ENCODE measurements at regions not wholly inside any gene's neighbourhood (a gene's known extent, or its start where the extent isn't known, plus 50 kb on each side); places are given as distances from the start of the nearest gene placed in this dataset.

- POLR2A ChIA-PET, result no interaction called here
- H3K4me3 Mint-ChIP-seq, result no peak overlapping the region
- peaks cover 0 to 11% of the 10 kb centered on the region in 2 experiments for H3K9me3 ChIP-seq (ENCODE audit: control insufficient read depth in 1 of 2, insufficient read depth in 1 of 2, low read length in 2 of 2)
Observed at GRCh38 chr2:16018277-16019059, 78.1 kb downstream of the MYCN start.

GRCh38 chr2:16016282-16016681 is 75.9 kb downstream of the MYCN start:
- H3K27ac Mint-ChIP-seq, result no peak overlapping the region
- H3K4me1 Mint-ChIP-seq (ENCODE audit: low read depth), result peaks cover 16% of the 10 kb centered on the region
- H3K27me3 ChIP-seq (ENCODE audit: control insufficient read depth in 1 of 2, insufficient read depth in 2 of 2, low read length in 2 of 2), result peaks cover 17 to 20% of the 10 kb centered on the region in 2 experiments
- no peaks in the 10 kb centered on the region for H3K36me3 Mint-ChIP-seq (ENCODE audit: low read depth)
- DNase-seq (no peak), ATAC-seq (ENCODE audit: poor library complexity) (no peak)
- POLR2A ChIA-PET, result interaction anchor here (1.0 kb wide), 1 partner anchor 74 kb away, joined by 4 read pairs; no protein-coding TSS in a partner anchor
- H3K27me3 Mint-ChIP-seq, result peaks cover 32% of the 10 kb centered on the region
- no peak overlapping the region for H3K4me3 ChIP-seq (ENCODE audit: low read length)
- no peaks in the 10 kb centered on the region for H3K9me3 Mint-ChIP-seq
- peaks cover 0 to 11% of the 10 kb centered on the region in 2 experiments for H3K9me3 ChIP-seq (ENCODE audit: control insufficient read depth in 1 of 2, insufficient read depth in 1 of 2, low read length in 2 of 2)
- no peak overlapping the region for H3K4me3 Mint-ChIP-seq
- no peak overlapping the region for H3K27ac ChIP-seq (ENCODE audit: low read depth in 1 of 2, low read length in 2 of 2)
- intact Hi-C loops (cut with DNase I, micrococcal nuclease), result no loop called here
- CTCF ChIA-PET, result no interaction called here
- no peaks in the 10 kb centered on the region for H3K36me3 ChIP-seq (ENCODE audit: insufficient read depth, low read length)
- no peaks in the 10 kb centered on the region for H3K4me1 ChIP-seq (ENCODE audit: insufficient read depth, low read length)
- TF ChIP-seq CTCF (IDR thresholded peaks at IDR 0.05), result no peak

More at GRCh38 chr2:16018277-16019059, 78.1 kb downstream of the MYCN start:
- no peak for ATAC-seq (ENCODE audit: poor library complexity)
- Mint-ChIP-seq H3K4me1 (ENCODE audit: low read depth) (peaks cover 13% of the 10 kb centered on the region), H3K27ac (no peak overlapping the region), H3K27me3 (peaks cover 24% of the 10 kb centered on the region), H3K36me3 (ENCODE audit: low read depth) (no peaks in the 10 kb centered on the region), H3K9me3 (no peaks in the 10 kb centered on the region)
- H3K27ac ChIP-seq (ENCODE audit: low read depth in 1 of 2, low read length in 2 of 2), result no peak overlapping the region
- TF ChIP-seq CTCF (IDR thresholded peaks at IDR 0.05), result no peak
- CTCF ChIA-PET, result no interaction called here
- DNase-seq, result no peak
- intact Hi-C loops (cut with DNase I, micrococcal nuclease), result no loop called here
- no peak overlapping the region for H3K4me3 ChIP-seq (ENCODE audit: low read length)
- H3K27me3 ChIP-seq (ENCODE audit: control insufficient read depth in 1 of 2, insufficient read depth in 2 of 2, low read length in 2 of 2), result peaks cover 8 to 14% of the 10 kb centered on the region in 2 experiments
- H3K4me1 ChIP-seq (ENCODE audit: insufficient read depth, low read length), result no peaks in the 10 kb centered on the region
- no peaks in the 10 kb centered on the region for H3K36me3 ChIP-seq (ENCODE audit: insufficient read depth, low read length)

GRCh38 chr2:16015903-16016265 is 75.5 kb downstream of the MYCN start:
- no peaks in the 10 kb centered on the region for H3K9me3 Mint-ChIP-seq
- no peaks in the 10 kb centered on the region for H3K36me3 Mint-ChIP-seq (ENCODE audit: low read depth)
- DNase-seq, result no peak
- H3K4me3 Mint-ChIP-seq, result no peak overlapping the region
- H3K27ac ChIP-seq (ENCODE audit: low read depth in 1 of 2, low read length in 2 of 2), result no peak overlapping the region
- H3K27me3 Mint-ChIP-seq, result peaks cover 32% of the 10 kb centered on the region
- CTCF ChIA-PET, result no interaction called here
- H3K36me3 ChIP-seq (ENCODE audit: insufficient read depth, low read length), result no peaks in the 10 kb centered on the region
- POLR2A ChIA-PET, result no interaction called here
- no peaks in the 10 kb centered on the region for H3K4me1 ChIP-seq (ENCODE audit: insufficient read depth, low read length)
- TF ChIP-seq CTCF (IDR thresholded peaks at IDR 0.05), result no peak
- intact Hi-C loops (cut with DNase I, micrococcal nuclease), result no loop called here
- peaks cover 0 to 11% of the 10 kb centered on the region in 2 experiments for H3K9me3 ChIP-seq (ENCODE audit: control insufficient read depth in 1 of 2, insufficient read depth in 1 of 2, low read length in 2 of 2)
- peaks cover 16% of the 10 kb centered on the region for H3K4me1 Mint-ChIP-seq (ENCODE audit: low read depth)
- no peak overlapping the region for H3K27ac Mint-ChIP-seq
- no peak for ATAC-seq (ENCODE audit: poor library complexity)
- no peak overlapping the region for H3K4me3 ChIP-seq (ENCODE audit: low read length)
- H3K27me3 ChIP-seq (ENCODE audit: control insufficient read depth in 1 of 2, insufficient read depth in 2 of 2, low read length in 2 of 2), result peaks cover 20 to 24% of the 10 kb centered on the region in 2 experiments
